SK-N-MC (cell line): ENCODE measurements at regions not wholly inside any gene's neighbourhood (a gene's known extent, or its start where the extent isn't known, plus 50 kb on each side); places are given as distances from the start of the nearest gene placed in this dataset.
"Not testable (repeated sequence)": the region's sequence is repeated elsewhere in the genome, so short reads cannot be mapped to it uniquely, and the experiment has no call there.

ENCODE experiments used
- DNase-seq: peaks from one replicate; pipeline ENCODE4 v3.0.0-alpha.2; 2011; ENCODE audit warnings: low read depth, low spot score
- H3K27ac ChIP-seq: fragments of 200-600 bp; sonication (generic); 2 replicates; pipeline ENCODE4 v1.5.1; 2016; ENCODE audit warnings: mixed run types
- H3K36me3 ChIP-seq: fragments of 200-600 bp; sonication (generic); 2 replicates; pipeline ENCODE4 v1.6.1; 2017; ENCODE audit warnings: antibody characterized with exemption, low read length, mixed read lengths; ENCODE audit not compliant: insufficient read depth
- H3K4me3 ChIP-seq: fragments of 200-600 bp; sonication (generic); 2 replicates; pipeline ENCODE4 v1.5.1; 2016
- H3K9ac ChIP-seq: fragments of 200-600 bp; sonication (generic); 2 replicates; pipeline ENCODE4 v1.8.0; 2017; ENCODE audit warnings: mixed run types, mixed read lengths; ENCODE audit not compliant: insufficient read length
- H3K9me3 ChIP-seq: fragments of 200-600 bp; sonication (generic); 2 replicates; pipeline ENCODE4 v1.6.1; 2017; ENCODE audit warnings: low read depth, mild to moderate bottlenecking, antibody characterized with exemption, low read length, moderate library complexity, mixed read lengths
- EZH2 ChIP-seq: fragments of 200-600 bp; sonication (generic); IDR thresholded peaks from one replicate; pipeline ENCODE4 v1.6.1; 2017; ENCODE audit warnings: antibody characterized with exemption
- FOXP2 ChIP-seq: optimal IDR thresholded peaks from 2 replicates; pipeline ENCODE3; 2011; ENCODE audit warnings: mild to moderate bottlenecking, moderate library complexity; ENCODE audit not compliant: insufficient read depth; ENCODE audit errors: extremely low read length, control extremely low read depth
- POLR2AphosphoS5 ChIP-seq: IDR thresholded peaks from 2 replicates; pipeline ENCODE4 v1.6.1; 2012; ENCODE audit warnings: mild to moderate bottlenecking, low read depth, low read length, borderline replicate concordance

DNA sequence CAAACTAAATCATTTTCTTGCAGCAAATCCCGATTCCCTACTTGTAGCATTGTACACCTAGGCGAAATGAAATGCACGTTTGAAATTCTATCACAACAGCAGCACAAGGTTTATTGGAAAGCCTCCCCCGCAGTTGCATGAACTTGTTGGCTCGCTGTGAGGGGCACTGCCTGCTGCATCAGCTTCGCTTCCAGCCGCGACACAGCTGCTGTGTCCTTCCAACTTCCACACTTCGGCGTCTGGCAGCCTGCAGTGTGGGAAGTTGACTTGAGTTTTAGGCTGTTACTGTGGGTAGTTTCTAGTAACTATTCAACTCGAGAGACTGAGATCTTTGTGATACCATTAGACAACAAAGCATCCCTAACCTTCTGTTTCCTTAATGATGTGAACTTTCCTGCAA lies 315.8 kb upstream of the TPK1 start:
- Histone ChIP-seq H3K4me3 (no peak overlapping the region), H3K9ac (no peak overlapping the region), H3K9me3 (no peaks in the 10 kb centered on the region), H3K36me3 (no peaks in the 10 kb centered on the region), H3K27ac (no peak overlapping the region)
- TF ChIP-seq POLR2AphosphoS5 = no peak
- TF ChIP-seq FOXP2 = no peak
- no peak for TF ChIP-seq EZH2
- DNase-seq = no peak

DNA sequence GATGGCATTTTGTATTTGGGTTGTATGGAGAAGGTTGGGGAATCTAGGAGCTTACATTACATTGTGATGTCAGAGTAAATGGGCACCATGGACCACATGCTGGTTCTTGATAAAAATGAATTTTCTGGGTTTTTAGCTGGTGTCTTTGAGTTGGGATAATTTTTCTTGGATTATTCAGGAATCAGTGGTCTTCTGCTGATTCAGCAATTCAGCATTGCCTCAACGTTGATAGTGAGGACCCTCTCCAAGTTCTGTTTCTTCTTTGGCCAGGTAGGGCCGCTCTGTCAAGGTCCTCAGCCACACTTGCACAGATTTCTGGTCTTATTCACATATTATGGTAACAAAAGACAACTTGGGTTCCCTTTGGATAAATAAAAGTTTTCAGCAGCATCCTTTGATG lies 312.0 kb upstream of the TPK1 start:
- TF ChIP-seq EZH2 (no peak), FOXP2 (no peak), POLR2AphosphoS5 (no peak)

DNA sequence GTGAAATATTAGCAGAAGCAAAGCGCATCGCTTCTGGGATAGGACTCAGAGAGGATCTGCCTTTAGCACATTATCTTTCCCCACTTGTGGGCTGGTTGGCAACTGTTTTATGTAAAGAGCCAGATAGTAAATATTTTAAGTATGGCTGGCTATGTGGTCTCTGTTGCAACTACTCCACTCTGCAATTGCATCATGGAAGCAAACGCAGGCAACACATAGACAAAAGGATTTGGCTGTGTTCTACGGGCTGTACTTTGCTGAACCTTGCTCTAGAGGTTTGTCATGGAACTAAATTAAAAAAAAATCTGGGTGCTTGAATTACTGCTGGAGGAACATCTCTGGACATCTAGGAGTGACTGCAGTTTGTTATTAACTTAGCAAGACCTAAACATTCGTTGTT lies 307.8 kb upstream of the TPK1 start:
- Histone ChIP-seq H3K36me3 (no peaks in the 10 kb centered on the region), H3K4me3 (no peak overlapping the region), H3K27ac (no peak overlapping the region), H3K9ac (no peak overlapping the region), H3K9me3 (no peaks in the 10 kb centered on the region)
- no peak for DNase-seq
- TF ChIP-seq FOXP2 = no peak
- no peak for TF ChIP-seq POLR2AphosphoS5
- TF ChIP-seq EZH2 = no peak

More for the DNA sequence above, 312.0 kb upstream of the TPK1 start:
- Histone ChIP-seq H3K9ac (no peak overlapping the region), H3K36me3 (no peaks in the 10 kb centered on the region), H3K9me3 (no peaks in the 10 kb centered on the region), H3K4me3 (no peak overlapping the region), H3K27ac (no peak overlapping the region)
- no peak for DNase-seq

DNA sequence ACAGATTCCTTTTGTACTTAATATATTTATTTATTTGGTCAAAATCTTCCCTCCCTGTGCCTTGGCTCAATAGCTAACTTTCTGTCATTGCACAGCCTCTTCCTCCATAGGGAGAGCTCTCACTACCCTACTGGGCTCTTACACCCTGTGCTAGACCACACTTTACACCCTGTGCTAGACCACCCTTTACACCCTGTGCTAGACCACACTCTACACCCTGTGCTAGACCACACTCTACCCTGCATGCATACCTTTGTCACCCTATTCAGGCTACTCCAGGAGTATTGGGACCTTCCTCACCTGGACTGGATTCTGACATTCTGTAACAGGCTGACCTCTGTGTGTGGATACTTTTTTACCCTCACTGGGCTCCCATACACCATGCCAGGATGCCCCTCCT lies 298.5 kb upstream of the TPK1 start:
- no peak for DNase-seq
- H3K9ac ChIP-seq = no peak overlapping the region
- no peaks in the 10 kb centered on the region for H3K9me3 ChIP-seq

DNA sequence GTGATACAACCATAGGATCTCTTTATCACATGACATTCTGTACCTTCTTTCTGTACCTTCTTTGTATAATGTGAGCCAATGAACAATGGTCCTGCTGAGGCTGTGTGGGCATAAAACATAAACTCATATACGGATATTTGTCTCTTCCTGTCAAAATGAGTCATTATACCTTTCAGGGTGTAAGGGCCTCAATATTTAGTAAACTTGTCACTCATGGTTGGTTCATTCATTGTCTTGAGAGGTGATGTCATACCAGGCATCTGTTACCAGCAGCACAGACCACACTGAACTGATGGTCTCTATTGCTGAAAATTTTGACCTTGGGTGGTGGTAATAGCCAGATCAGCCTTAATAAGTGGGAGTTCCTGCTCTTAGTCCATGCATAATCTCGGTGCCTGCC lies 287.6 kb upstream of the TPK1 start:
- no peak overlapping the region for H3K4me3 ChIP-seq
- no peak for DNase-seq
- TF ChIP-seq POLR2AphosphoS5 (no peak), EZH2 (no peak), FOXP2 (no peak)
- no peak overlapping the region for H3K27ac ChIP-seq
- H3K9me3 ChIP-seq = no peaks in the 10 kb centered on the region
- H3K9ac ChIP-seq = no peak overlapping the region
- H3K36me3 ChIP-seq = no peaks in the 10 kb centered on the region

More for the DNA sequence above, 298.5 kb upstream of the TPK1 start:
- Histone ChIP-seq H3K4me3 (no peak overlapping the region), H3K36me3 (no peaks in the 10 kb centered on the region), H3K27ac (no peak overlapping the region)
- no peak for TF ChIP-seq FOXP2
- no peak for TF ChIP-seq EZH2
- no peak for TF ChIP-seq POLR2AphosphoS5

DNA sequence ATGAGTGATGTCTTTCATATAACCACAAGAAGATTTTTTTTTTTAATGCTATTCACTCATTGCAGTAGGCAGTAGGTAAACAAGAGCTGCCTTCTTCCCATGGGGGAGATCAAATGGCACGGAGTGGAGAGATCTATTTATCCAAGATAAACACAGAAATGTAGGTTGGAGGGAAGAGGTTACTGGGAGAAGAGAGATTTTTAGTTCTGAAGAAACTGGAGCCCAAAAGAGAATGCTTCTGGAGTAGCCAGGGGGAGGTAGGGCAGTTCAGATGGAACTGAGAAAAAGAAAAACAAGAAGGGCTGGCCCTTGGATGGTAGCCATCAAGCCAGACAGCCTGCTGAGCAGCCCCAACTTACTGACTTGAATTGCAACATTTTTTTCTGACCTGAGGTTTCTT lies 270.1 kb upstream of the TPK1 start:
- no peak for DNase-seq
- Histone ChIP-seq H3K9me3 (no peaks in the 10 kb centered on the region), H3K9ac (no peak overlapping the region), H3K27ac (no peak overlapping the region), H3K4me3 (no peak overlapping the region), H3K36me3 (no peaks in the 10 kb centered on the region)
- TF ChIP-seq EZH2 = no peak
- no peak for TF ChIP-seq POLR2AphosphoS5
- TF ChIP-seq FOXP2 = no peak

DNA sequence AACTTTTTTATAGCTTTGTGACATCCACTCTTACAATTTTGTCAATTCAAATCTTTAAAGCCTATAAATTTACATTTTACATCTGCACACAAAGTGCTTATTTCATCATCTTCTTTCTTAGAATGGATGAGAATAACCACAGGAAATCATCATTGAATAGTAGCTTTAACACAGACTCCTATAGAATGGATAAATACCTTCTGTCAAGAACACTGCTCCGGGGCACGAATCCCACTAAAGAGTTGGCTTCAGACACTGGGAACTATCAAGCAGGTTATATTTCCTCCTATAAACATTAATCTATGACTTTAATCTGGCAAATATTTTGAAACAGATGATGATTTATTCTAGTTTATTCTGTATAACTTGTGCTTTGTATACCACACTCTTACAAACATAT lies 269.7 kb upstream of the TPK1 start:
- peak; percentile 78 for DNase-seq
- no peak for TF ChIP-seq EZH2
- TF ChIP-seq POLR2AphosphoS5 = peak; percentile 21; the same call in 1 of the 2 replicates
- H3K9ac ChIP-seq = no peak overlapping the region

DNA sequence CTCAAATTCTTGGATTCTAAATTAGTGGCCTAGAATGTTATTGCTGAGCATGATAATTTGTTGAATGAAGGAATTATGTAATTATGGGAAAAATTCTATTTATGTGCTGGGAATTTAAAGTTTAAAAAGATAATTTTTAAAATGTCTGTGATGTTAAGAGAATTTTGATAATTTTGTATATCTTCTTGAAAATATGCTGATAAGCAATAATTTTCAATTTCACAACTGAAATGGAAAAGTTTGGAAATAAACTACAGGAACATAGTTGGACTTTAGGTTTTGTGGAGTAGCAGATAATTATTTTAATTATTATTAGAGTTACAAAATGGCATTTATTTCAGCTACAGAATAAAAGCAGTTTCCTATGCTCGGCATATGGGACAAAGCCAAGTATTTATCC lies 268.5 kb upstream of the TPK1 start:
- DNase-seq = no peak
- no peaks in the 10 kb centered on the region for H3K36me3 ChIP-seq
- no peak overlapping the region for H3K4me3 ChIP-seq
- H3K27ac ChIP-seq = no peak overlapping the region
- TF ChIP-seq FOXP2 = no peak
- no peak for TF ChIP-seq POLR2AphosphoS5
- TF ChIP-seq EZH2 = no peak
- H3K9me3 ChIP-seq = no peaks in the 10 kb centered on the region
- no peak overlapping the region for H3K9ac ChIP-seq

More for the DNA sequence above, 269.7 kb upstream of the TPK1 start:
- no peaks in the 10 kb centered on the region for H3K36me3 ChIP-seq
- H3K4me3 ChIP-seq = no peak overlapping the region
- no peak overlapping the region for H3K27ac ChIP-seq
- no peaks in the 10 kb centered on the region for H3K9me3 ChIP-seq

DNA sequence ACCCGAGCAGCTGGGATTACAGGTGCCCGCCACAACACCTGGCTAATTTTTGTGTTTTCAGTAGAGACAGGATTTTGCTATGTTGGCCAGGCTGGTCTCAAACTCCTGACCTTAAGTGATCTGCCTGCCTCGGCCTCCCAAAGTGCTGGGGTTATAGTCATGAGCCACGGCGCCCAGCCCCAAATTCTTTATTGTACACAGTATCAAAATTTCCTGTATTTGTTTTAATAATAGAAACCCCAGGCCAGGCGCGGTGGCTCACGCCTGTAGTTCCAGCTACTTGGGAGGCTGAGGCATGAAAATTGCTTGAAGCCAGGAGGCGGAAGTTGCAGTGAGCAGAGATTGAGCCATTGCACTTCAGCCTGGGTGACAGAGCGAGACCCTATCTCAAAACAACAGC lies 266.3 kb upstream of the TPK1 start:
- not testable (repeated sequence) for H3K9ac ChIP-seq, DNase-seq, H3K36me3 ChIP-seq, H3K9me3 ChIP-seq, H3K4me3 ChIP-seq, H3K27ac ChIP-seq

DNA sequence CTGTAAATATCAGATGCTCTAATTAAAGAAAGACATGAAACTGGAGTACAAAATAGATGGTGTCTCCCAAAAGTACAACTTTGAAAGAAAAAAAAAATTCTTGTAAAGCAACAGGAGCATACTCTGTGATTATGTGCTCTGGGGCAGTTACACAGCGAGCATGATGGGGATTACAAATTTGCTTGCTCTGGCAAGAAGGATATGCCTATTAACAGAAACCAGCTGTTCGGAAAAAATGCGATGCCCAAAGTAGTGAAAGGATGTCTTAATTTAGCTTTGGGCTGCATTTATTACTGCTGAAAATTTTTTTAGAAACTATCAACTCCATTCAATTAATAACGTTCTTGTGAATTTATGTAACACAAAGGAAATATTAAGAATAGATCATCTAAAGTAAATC lies 256.9 kb upstream of the TPK1 start:
- DNase-seq = no peak
- no peak overlapping the region for H3K4me3 ChIP-seq
- no peaks in the 10 kb centered on the region for H3K9me3 ChIP-seq
- no peaks in the 10 kb centered on the region for H3K36me3 ChIP-seq
- TF ChIP-seq EZH2 (no peak), POLR2AphosphoS5 (no peak; the same call in 1 of the 2 replicates), FOXP2 (no peak)
- no peak overlapping the region for H3K27ac ChIP-seq
- no peak overlapping the region for H3K9ac ChIP-seq
